NCI-H510A (cell line): ENCODE measurements at regions not wholly inside any gene's neighbourhood (a gene's known extent, or its start where the extent isn't known, plus 50 kb on each side); places are given as distances from the start of the nearest gene placed in this dataset.
"Not testable (repeated sequence)": the region's sequence is repeated elsewhere in the genome, so short reads cannot be mapped to it uniquely, and the experiment has no call there.

Experiments
- DNase-seq: peaks from one replicate; lab custom pipeline; 2025; lab: John Stamatoyannopoulos, UW

DNA sequence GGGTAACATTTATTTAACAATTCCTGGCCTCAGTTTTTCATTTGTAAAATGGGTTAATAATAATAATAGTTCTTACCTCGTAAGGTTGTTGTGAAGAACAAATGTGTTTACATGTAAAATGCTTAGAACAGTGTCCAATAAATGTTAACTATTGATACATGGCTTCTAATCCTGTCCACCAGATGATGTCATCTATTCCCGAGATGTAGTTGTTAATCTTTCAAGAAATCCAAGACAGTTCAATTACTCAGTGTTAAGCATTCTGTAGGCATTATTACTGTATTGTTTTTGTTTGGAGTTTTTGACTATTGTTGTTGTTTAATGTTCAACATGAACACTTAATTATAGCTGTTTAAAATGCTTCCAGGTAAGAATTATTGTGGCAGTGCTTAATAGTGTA lies 131.0 kb upstream of the FNDC3A start:
- no peak for DNase-seq

GRCh38 chr13:48849515-48849914 lies 126.2 kb upstream of the FNDC3A start:
- no peak for DNase-seq

- no peak for DNase-seq
Measured at GRCh38 chr13:48851707-48852106, 124.0 kb upstream of the FNDC3A start.

- DNase-seq, result no peak
Measured at GRCh38 chr13:48852911-48853727, 122.6 kb upstream of the FNDC3A start.

GRCh38 chr13:48853728-48854102 lies 122.0 kb upstream of the FNDC3A start:
- no peak for DNase-seq

DNA sequence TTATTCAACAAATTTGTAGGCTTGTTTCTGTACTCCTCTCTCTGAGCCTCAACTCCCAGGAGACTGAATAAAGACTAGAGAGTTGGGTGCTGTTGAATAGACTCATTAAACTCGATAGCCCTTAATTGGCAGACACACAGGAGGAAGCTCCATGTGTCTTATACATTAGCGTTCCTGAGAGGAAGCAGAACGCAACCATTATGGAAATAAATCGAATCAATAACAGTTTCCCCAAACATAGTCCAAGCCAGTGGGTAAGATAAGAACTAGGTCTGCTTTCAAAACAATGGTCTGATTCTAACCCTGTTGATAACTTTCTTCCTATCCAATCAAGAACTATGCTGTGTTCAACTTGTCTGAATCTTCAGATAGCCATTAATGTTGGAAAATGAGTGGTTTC lies 118.1 kb upstream of the FNDC3A start:
- no peak for DNase-seq

- no peak for DNase-seq
Measured at GRCh38 chr13:48858122-48858902, 117.4 kb upstream of the FNDC3A start.

- DNase-seq, result no peak
Measured at GRCh38 chr13:48859272-48860105, 116.2 kb upstream of the FNDC3A start.

DNA sequence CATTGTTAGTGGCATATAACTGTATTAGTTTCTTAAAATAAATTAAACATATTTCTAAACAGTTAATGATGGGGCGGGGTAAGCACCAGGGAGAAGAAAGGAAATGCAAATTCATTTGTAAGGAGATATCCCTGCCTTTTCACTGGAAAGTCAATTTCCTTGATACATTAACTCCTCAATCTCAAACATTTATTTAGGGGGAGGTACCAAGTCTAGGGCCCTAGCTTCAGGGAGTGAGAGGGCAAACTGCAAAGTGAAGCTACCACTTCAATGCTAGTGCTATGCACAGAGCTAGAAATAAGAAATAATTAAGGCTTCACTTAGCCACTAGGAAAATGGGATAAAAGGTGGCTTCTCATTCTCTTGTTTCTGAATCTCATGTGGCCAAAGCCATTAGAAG lies 115.3 kb upstream of the FNDC3A start:
- DNase-seq, result no peak

- DNase-seq, result no peak
Measured at GRCh38 chr13:48862572-48862971, 113.1 kb upstream of the FNDC3A start.

DNA sequence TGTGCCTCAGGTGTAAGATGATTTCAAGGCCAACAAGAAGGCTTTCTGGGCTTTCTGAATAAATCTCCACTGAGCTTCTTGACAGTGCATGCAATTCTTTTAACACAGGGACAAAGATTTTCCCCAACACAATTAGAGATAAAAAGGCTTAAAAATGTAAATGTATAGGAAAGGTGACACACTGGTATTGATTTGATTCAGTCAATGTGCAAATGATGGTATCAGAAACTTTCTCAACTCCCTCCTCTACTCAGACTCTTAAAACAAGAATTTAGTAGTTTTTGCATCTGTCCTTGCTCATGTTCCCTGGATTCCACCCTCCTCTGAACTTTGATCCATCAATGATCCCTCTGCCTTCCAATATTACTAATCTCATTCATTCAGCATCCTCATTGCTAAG lies 111.6 kb upstream of the FNDC3A start:
- DNase-seq, result no peak

- no peak for DNase-seq
Measured at GRCh38 chr13:48866249-48866648, 109.5 kb upstream of the FNDC3A start.

GRCh38 chr13:48873081-48873480 lies 102.6 kb upstream of the FNDC3A start:
- no peak for DNase-seq

- no peak for DNase-seq
Measured at GRCh38 chr13:48873587-48873986, 102.1 kb upstream of the FNDC3A start.

- no peak for DNase-seq
Measured at GRCh38 chr13:48874165-48874564, 101.5 kb upstream of the FNDC3A start.

DNA sequence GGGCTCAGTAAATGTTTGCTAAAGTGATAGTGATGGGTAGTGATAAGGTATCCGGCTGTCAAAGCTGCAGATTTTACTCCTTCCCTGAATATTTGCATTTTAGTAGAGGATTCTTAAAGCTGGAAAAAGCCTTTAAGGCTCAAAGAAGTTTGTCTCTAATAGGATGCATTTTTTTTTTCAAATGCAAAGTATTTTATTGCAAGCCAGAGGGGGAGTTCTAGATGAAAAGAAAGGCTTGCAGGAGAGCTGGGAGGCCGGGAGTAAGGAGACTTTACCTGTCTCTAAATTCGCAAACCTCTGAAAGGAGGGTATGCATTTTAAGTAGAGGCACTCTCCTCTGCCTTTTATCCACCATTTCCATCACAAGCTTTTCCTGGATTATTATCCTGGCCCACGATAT lies 100.7 kb upstream of the FNDC3A start:
- no peak for DNase-seq

DNA sequence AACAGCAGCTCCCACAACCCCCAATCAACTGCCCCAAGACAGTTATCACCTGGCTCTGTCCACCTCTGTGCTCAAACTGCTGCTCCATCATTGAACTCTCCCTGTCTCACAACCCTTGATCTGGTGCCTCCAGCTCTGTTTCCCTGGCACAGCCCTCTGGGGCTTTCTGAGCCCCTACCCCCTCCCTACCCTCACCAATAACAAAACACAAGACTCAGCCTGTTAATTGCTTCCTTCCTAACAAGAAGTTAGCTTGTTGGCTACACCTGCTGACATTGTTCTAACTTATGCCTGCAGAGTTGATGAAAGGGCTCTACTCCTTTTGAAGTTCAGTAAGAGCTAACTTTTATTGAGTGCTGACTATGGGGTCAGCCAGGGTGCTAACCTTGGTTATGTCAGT lies 99.4 kb upstream of the FNDC3A start:
- no peak for DNase-seq

GRCh38 chr13:48879432-48879831 lies 96.3 kb upstream of the FNDC3A start:
- no peak for DNase-seq

GRCh38 chr13:48879854-48880253 lies 95.9 kb upstream of the FNDC3A start:
- no peak for DNase-seq

DNA sequence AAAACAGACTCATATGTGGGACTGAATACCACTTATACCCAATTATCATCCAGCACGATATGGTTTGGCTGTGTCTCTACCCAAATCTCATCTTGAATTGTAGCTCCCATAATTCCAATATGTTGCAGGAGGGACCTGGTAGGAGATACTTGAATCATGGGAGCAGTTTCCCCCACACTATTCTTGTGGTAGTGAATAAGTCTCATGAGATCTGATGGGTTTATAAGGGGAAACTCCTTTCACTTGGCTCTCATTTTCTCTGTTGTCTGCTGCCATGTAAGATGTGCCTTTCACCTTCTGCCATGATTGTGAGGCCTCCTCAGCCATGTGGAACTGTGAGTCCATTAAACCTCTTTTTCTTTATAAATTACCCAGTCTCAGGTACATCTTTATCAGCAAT lies 91.9 kb upstream of the FNDC3A start:
- not testable (repeated sequence) for DNase-seq

DNA sequence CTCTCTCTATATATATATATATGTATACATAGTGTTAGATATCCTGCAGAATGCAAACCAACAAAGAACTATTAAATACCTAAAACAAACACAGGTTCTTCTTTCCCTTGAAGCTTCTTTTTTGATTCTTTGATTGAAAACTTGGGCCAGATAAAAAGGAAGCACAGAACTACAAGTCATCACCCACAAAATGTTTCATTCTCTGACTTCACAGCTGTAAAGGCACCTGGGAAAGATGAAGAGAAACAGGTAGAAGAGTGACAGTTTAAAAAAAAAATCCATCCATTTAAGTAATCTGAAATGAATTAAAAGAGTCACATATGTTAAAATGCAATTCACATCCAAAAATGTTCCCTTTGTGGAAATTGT lies 90.7 kb upstream of the FNDC3A start:
- DNase-seq, result no peak

- DNase-seq, result no peak
Measured at GRCh38 chr13:48888613-48889012, 87.1 kb upstream of the FNDC3A start.

DNA sequence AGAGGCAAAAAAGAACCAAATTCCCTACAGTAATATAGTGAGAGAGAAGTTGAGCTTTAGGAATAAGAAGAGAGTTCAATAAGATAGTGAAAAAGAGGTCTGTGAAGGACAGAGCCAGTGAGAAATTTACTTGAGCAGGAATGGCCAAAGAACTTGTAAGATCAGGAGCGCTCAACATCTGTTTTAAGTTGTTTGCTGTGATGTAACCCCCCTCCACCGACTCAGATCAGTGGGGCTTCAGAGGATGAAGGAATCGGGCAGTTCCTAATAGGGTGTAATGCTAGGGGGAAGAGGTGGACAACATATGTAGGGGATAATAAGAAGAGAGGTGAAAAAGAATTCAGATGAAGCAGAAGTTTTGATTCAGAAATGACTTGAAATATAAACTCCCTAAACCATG lies 85.3 kb upstream of the FNDC3A start:
- no peak for DNase-seq
